PC-9 (cell line): ENCODE measurements at regions not wholly inside any gene's neighbourhood (a gene's known extent, or its start where the extent isn't known, plus 50 kb on each side); places are given as distances from the start of the nearest gene placed in this dataset.

Experiments
- BruUV-seq: library from RNA; stranded (reverse); fragments of 400-500 nt; replicated peaks from 2 replicates; lab custom pipeline; 2021; lab: Mats Ljungman, UMichigan
- CTCF ChIA-PET: fragments of 300-600 bp; sonication (Branson Sonifier 250); formaldehyde crosslinking; loops from one replicate; lab custom pipeline; 2022; ENCODE audit warnings: antibody characterized with exemption; lab: Charles Lee
- POLR2A ChIA-PET: fragments of 300-600 bp; sonication (Branson Sonifier 250); formaldehyde crosslinking; loops from one replicate; lab custom pipeline; 2022; ENCODE audit warnings: antibody characterized with exemption; ENCODE audit not compliant: unreplicated experiment; lab: Charles Lee
- DNase-seq, 2 experiments: peaks; one replicate each; pipeline versions ENCODE4 v3.0.0 to v3.0.0-alpha.2; 2015 to 2022; ENCODE audit warnings: mixed read lengths in 1 of 2
- H2AFZ ChIP-seq: fragments of 200-600 bp; sonication (generic); 2 replicates; pipeline ENCODE4 v1.8.1; 2017; ENCODE audit warnings: antibody characterized with exemption
- H3F3A ChIP-seq: fragments of 200-600 bp; sonication (generic); 2 replicates; pipeline ENCODE4 v1.8.1; 2017; ENCODE audit warnings: antibody characterized with exemption, mild to moderate bottlenecking, low read depth; ENCODE audit not compliant: insufficient read depth
- H3K27ac ChIP-seq: fragments of 200-600 bp; sonication (generic); 2 replicates; pipeline ENCODE4 v1.6.1; 2016; ENCODE audit warnings: mixed run types
- H3K27me3 ChIP-seq: fragments of 200-600 bp; sonication (generic); 2 replicates; pipeline ENCODE4 v1.6.1; 2016; ENCODE audit warnings: low read depth, mixed run types; ENCODE audit not compliant: insufficient read depth
- H3K36me3 ChIP-seq: fragments of 200-600 bp; sonication (generic); 2 replicates; pipeline ENCODE4 v1.6.1; 2016; ENCODE audit warnings: low read depth, mixed run types
- H3K4me1 ChIP-seq: fragments of 200-600 bp; sonication (generic); replicated peaks from 2 replicates; pipeline ENCODE4 v1.6.1; 2016; ENCODE audit warnings: mixed run types; ENCODE audit not compliant: insufficient read depth
- H3K4me2 ChIP-seq: fragments of 200-600 bp; sonication (generic); 2 replicates; pipeline ENCODE4 v1.6.1; 2017; ENCODE audit warnings: mixed run types
- H3K4me3 ChIP-seq: fragments of 200-600 bp; sonication (generic); 2 replicates; pipeline ENCODE4 v1.6.1; 2016; ENCODE audit warnings: mixed run types
- H3K79me2 ChIP-seq: fragments of 200-600 bp; sonication (generic); 2 replicates; pipeline ENCODE4 v1.6.1; 2017; ENCODE audit warnings: low read depth, mixed run types
- H3K9me2 ChIP-seq: fragments of 200-600 bp; sonication (generic); 2 replicates; pipeline ENCODE4 v1.8.1; 2017; ENCODE audit warnings: mild to moderate bottlenecking; ENCODE audit not compliant: insufficient read depth
- H3K9me3 ChIP-seq: fragments of 200-600 bp; sonication (generic); 2 replicates; pipeline ENCODE4 v1.8.1; 2016; ENCODE audit warnings: low read depth; ENCODE audit not compliant: insufficient read depth
- H4K20me1 ChIP-seq: fragments of 200-600 bp; sonication (generic); 2 replicates; pipeline ENCODE4 v1.8.1; 2017; ENCODE audit not compliant: insufficient read depth
- CTCF ChIP-seq: fragments of 200-600 bp; sonication (generic); conservative IDR thresholded peaks from 2 replicates; pipeline ENCODE4 v1.6.1; 2017; ENCODE audit warnings: mixed run types, antibody characterized with exemption, mild to moderate bottlenecking, moderate library complexity
- EZH2 ChIP-seq: fragments of 200-600 bp; sonication (generic); IDR thresholded peaks from 2 replicates; pipeline ENCODE4 v1.8.0; 2017; ENCODE audit warnings: antibody characterized with exemption, low read depth
- intact Hi-C: fragments of 100-400 bp; cut with micrococcal nuclease; formaldehyde crosslinking; loops from one replicate; pipeline ENCODE4 v1.10.0; 2022; ENCODE audit not compliant: unreplicated experiment

GRCh38 chr20:33927724-33928123, 66.0 kb upstream of the RALY start:
- Histone ChIP-seq H3K4me1 (no peaks in the 10 kb centered on the region), H4K20me1 (no peaks in the 10 kb centered on the region), H3F3A (no peaks in the 10 kb centered on the region), H3K9me2 (no peaks in the 10 kb centered on the region), H3K4me2 (no peak overlapping the region), H3K9me3 (no peaks in the 10 kb centered on the region), H3K27me3 (no peaks in the 10 kb centered on the region), H2AFZ (no peak overlapping the region), H3K27ac (no peak overlapping the region), H3K36me3 (no peaks in the 10 kb centered on the region), H3K4me3 (no peak overlapping the region), H3K79me2 (no peaks in the 10 kb centered on the region)
- ChIA-PET CTCF (no interaction called here), POLR2A (interaction anchor here (0.7 kb wide), 1 partner anchor 42 kb away, joined by 3 read pairs; no protein-coding TSS in a partner anchor)
- no peak for DNase-seq
- intact Hi-C loops: no loop called here
- TF ChIP-seq EZH2 (no peak), CTCF (no peak)
- no TSS peak for BruUV-seq

- no peak overlapping the region for H2AFZ ChIP-seq
- no peaks in the 10 kb centered on the region for H3K79me2 ChIP-seq
- POLR2A ChIA-PET: no interaction called here
- H4K20me1 ChIP-seq: no peaks in the 10 kb centered on the region
- no peak overlapping the region for H3K4me2 ChIP-seq
- no peak for TF ChIP-seq EZH2
- TF ChIP-seq CTCF: no peak
- H3K9me3 ChIP-seq: no peaks in the 10 kb centered on the region
- no peak overlapping the region for H3K27ac ChIP-seq
- H3K4me3 ChIP-seq: no peak overlapping the region
- no peak for DNase-seq
- intact Hi-C loops: no loop called here
- no peaks in the 10 kb centered on the region for H3K9me2 ChIP-seq
- BruUV-seq: no TSS peak
- H3F3A ChIP-seq: no peaks in the 10 kb centered on the region
- no peaks in the 10 kb centered on the region for H3K4me1 ChIP-seq
- no peaks in the 10 kb centered on the region for H3K36me3 ChIP-seq
- no peaks in the 10 kb centered on the region for H3K27me3 ChIP-seq
- CTCF ChIA-PET: interaction anchor here (1.0 kb wide), 1 partner anchor 53 kb away, joined by 3 read pairs; no protein-coding TSS in a partner anchor
Observed at GRCh38 chr20:33929917-33930316, 63.8 kb upstream of the RALY start.

- Histone ChIP-seq H2AFZ (no peak overlapping the region), H4K20me1 (no peaks in the 10 kb centered on the region), H3F3A (no peaks in the 10 kb centered on the region), H3K27ac (no peak overlapping the region), H3K4me3 (no peak overlapping the region), H3K9me3 (no peaks in the 10 kb centered on the region), H3K36me3 (no peaks in the 10 kb centered on the region), H3K79me2 (no peaks in the 10 kb centered on the region), H3K27me3 (no peaks in the 10 kb centered on the region), H3K9me2 (no peaks in the 10 kb centered on the region), H3K4me2 (no peak overlapping the region), H3K4me1 (no peaks in the 10 kb centered on the region)
- TF ChIP-seq CTCF (peak; percentile 39; the same call in 1 of the 2 replicates), EZH2 (no peak)
- intact Hi-C loops: no loop called here
- POLR2A ChIA-PET: no interaction called here
- CTCF ChIA-PET: interaction anchor here (0.5 kb wide), 1 partner anchor 581 kb away, joined by 3 read pairs; no protein-coding TSS in a partner anchor
- no TSS peak for BruUV-seq
- DNase-seq: peak in 1 of 2 experiments; percentile 15
Observed at GRCh38 chr20:33933469-33933909, 60.2 kb upstream of the RALY start.
